ENCODE measurements at regions not wholly inside any gene's neighbourhood (a gene's known extent, or its start where the extent isn't known, plus 50 kb on each side); places are given as distances from the start of the nearest gene placed in this dataset.
A peak's percentile ranks its signal among the peaks of the same experiment; 100 is the strongest.

DNA sequence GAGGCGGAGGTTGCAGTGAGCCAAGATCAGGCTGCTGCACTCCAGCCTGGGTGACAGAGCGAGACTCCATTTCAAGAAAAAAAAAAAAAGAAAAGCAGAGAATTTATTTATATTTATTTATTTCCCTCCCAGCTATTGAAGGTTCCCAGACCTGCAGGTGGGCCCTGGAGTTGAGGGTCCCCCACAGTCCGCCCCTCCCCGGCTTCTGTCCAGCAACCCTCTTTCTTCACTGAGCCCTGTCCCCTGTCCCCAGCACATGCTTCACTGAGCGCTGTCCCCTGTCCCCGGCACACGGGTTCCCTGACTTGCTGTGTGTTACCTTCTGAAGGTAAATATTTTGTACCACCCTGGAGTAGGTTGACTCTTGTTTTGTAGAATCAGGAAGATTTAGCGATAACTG, 301.7 kb upstream of the PITRM1 start:
- H3K9me3 ChIP-seq (replicated peaks): no peaks in the 10 kb centered on the region
- H3K4me1 ChIP-seq: peaks cover 5% of the 10 kb centered on the region; the same call in 1 of the 2 replicates
- H3K27me3 ChIP-seq: no peaks in the 10 kb centered on the region
- no peaks in the 10 kb centered on the region for H3K36me3 ChIP-seq
- H3K4me3 ChIP-seq: no peak overlapping the region
- no peak for DNase-seq
- no peak overlapping the region for H3K27ac ChIP-seq

GRCh38 chr10:3473271-3473670, 300.7 kb upstream of the PITRM1 start:
- Histone ChIP-seq H3K9me3 (replicated peaks) (no peaks in the 10 kb centered on the region), H3K27ac (no peak overlapping the region), H3K27me3 (no peaks in the 10 kb centered on the region), H3K36me3 (no peaks in the 10 kb centered on the region), H3K4me3 (no peak overlapping the region), H3K4me1 (peaks cover 10% of the 10 kb centered on the region)
- DNase-seq: no peak

- H3K27ac ChIP-seq: no peak overlapping the region
- no peaks in the 10 kb centered on the region for H3K9me3 ChIP-seq (replicated peaks)
- H3K4me1 ChIP-seq: peaks cover 17% of the 10 kb centered on the region
- no peak for DNase-seq
- no peak overlapping the region for H3K4me3 ChIP-seq
- H3K36me3 ChIP-seq: no peaks in the 10 kb centered on the region
- no peaks in the 10 kb centered on the region for H3K27me3 ChIP-seq
These were observed 299.9 kb upstream of the PITRM1 start for GRCh38 chr10:3472287-3473051.

DNA sequence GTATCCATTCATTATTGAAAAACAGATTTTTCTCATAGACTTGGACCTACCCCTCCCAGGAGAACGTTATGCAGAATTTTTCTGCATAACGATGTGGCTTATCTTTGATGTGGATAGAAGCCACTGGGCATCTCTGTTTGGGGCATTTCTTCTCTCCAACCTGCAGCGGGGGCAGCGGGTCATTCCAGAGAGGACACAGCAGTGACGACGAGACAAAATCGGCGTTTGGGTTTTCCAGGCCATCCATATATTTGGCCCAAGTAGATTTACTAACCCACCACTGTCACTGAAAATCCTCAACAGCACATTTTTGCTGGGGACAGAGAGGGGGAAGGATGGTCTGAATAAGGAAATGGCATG, 299.3 kb upstream of the PITRM1 start:
- H3K9me3 ChIP-seq (replicated peaks): no peaks in the 10 kb centered on the region
- H3K4me1 ChIP-seq: peaks cover 20% of the 10 kb centered on the region
- H3K27me3 ChIP-seq: no peaks in the 10 kb centered on the region
- H3K36me3 ChIP-seq: no peaks in the 10 kb centered on the region
- DNase-seq: no peak
- H3K4me3 ChIP-seq: no peak overlapping the region
- H3K27ac ChIP-seq: no peak overlapping the region

- Histone ChIP-seq H3K4me1 (peaks cover 20% of the 10 kb centered on the region), H3K27me3 (no peaks in the 10 kb centered on the region), H3K36me3 (no peaks in the 10 kb centered on the region), H3K4me3 (no peak overlapping the region), H3K9me3 (replicated peaks) (no peaks in the 10 kb centered on the region), H3K27ac (no peak overlapping the region)
- DNase-seq: no peak
These were observed 298.9 kb upstream of the PITRM1 start for GRCh38 chr10:3471472-3471871.

DNA sequence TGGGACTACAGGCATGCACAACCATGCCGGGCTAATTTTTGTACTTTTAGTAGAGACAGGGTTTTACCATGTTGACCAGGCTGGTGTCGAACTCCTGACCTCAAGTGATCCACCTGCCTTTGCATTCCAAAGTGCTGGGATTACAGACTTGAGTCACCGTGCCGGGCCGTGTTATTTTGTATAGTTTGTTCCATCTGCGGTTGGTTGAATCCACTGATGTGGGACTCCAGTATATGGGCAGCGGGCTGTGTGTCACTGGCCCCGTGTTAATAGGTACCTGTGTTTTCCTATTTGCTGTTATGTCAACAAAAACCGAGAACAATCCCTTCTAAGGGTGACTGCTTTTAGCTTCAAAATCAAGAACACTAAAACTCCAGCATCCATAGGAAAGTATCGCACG, 297.6 kb upstream of the PITRM1 start:
- H3K4me3 ChIP-seq: no peak overlapping the region
- peaks cover 20% of the 10 kb centered on the region for H3K4me1 ChIP-seq
- H3K9me3 ChIP-seq (replicated peaks): no peaks in the 10 kb centered on the region
- no peak for DNase-seq
- H3K27me3 ChIP-seq: no peaks in the 10 kb centered on the region
- H3K36me3 ChIP-seq: no peaks in the 10 kb centered on the region
- no peak overlapping the region for H3K27ac ChIP-seq

DNA sequence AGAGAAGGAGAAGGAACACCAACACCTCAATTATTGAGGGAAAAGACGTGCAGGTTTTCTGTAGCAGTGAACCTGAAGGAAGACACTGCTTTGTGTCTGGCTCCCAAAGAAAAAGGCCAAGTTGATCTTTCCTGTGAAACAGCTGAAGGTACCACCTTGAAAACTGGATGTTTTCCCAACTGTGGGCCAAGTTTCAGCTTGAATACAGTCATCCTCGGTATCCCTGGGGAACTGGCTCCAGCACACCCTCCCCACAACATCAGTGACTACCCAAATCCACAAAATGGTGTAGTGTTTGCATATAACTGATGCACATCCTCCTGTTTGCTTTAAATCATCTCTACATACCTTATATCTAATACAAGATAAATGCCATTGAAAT, 297.0 kb upstream of the PITRM1 start:
- H3K36me3 ChIP-seq: no peaks in the 10 kb centered on the region
- no peak for DNase-seq
- no peak overlapping the region for H3K4me3 ChIP-seq
- H3K4me1 ChIP-seq: peaks cover 20% of the 10 kb centered on the region
- H3K27ac ChIP-seq: peak overlapping the region; percentile 29
- no peaks in the 10 kb centered on the region for H3K27me3 ChIP-seq
- no peaks in the 10 kb centered on the region for H3K9me3 ChIP-seq (replicated peaks)

DNA sequence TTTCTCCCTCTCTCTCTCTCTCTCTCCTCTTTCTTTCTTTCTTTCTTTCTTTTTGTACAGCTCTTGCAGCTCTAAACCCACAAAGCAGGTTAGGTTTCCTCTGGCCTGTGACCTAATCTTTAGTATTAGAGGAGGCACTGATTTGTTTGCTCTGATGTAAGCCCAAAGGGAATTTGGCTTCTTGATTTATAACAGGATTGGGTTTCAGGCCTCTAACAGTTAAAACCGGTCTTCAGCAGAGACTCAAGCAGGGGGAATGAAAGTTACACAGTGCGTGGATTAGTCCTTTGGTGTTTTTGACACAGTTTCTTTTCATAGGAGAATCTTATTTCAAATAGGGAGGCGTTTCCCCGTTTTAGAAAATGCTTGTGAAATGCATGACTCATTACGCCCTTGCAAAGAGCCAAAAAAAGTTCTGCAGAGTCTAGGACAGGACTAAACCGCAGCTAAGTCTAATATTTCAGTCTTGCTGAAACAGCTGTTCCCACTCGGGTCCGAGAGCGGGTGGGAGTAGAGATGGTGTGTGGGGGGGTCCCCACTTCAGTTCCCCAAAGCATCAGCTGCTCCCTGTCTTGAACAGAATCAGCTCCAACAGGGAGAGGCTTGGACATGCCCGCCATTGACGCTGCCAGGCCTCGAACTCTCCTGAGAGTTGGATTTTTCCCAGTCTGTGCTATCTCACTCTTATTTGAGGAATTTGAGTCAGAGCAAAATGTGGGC, 296.5 kb upstream of the PITRM1 start:
- Histone ChIP-seq H3K27me3 (no peaks in the 10 kb centered on the region), H3K27ac (peak overlapping the region; percentile 29), H3K36me3 (no peaks in the 10 kb centered on the region), H3K4me1 (peaks cover 20% of the 10 kb centered on the region), H3K4me3 (no peak overlapping the region), H3K9me3 (replicated peaks) (no peaks in the 10 kb centered on the region)
- DNase-seq: peak; percentile 68 to 72

DNA sequence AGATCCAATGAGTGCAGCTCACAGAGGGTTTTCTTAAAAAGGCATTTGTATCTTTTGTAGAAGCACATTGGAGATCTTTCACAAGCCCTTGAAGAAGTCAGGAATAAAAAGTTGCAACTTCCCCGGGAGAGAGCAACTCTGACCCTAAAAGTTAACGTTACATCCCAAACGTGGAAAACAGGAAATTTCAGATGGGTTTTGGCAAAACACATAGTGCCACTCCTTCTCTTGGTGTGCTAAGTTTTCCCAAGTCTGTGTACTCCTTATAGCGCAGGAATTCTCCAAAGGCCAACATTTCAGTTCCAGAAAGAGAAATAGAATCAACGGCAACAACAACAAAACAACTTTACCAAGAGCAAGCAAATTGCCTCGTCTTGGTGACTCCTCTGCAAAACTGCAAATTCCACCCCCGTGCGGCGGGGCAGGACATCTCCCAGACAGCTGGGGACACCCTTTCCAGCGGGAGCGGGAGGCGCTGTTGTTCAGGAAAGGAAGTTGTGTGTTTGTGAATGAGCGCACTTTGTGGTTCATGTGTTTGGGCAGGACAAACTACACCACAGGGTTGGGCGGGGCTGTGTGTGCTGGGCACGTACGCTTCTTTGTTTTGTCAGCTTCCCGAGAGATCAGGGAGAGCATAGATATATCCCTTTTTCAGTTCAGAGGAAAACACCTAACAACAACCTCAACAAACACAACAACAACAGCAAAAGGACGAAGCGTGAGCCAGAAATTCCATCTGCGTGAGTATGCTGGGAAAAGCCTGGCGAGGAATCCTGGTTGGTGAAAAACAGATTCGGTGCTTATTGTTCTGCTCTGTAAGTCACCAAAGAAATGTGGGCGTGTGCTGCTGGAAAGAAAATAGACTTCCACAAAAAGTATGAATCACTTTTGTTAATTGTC, 294.7 kb upstream of the PITRM1 start:
- Histone ChIP-seq H3K4me1 (peaks cover 20% of the 10 kb centered on the region), H3K27ac (no peak overlapping the region; the same call in 1 of the 2 replicates), H3K9me3 (replicated peaks) (no peaks in the 10 kb centered on the region), H3K4me3 (no peak overlapping the region), H3K27me3 (no peaks in the 10 kb centered on the region), H3K36me3 (no peaks in the 10 kb centered on the region)
- peak in 1 of 2 experiments; percentile 1 for DNase-seq

GRCh38 chr10:3465406-3465891, 292.9 kb upstream of the PITRM1 start:
- no peak for DNase-seq
- Histone ChIP-seq H3K4me1 (peaks cover 20% of the 10 kb centered on the region), H3K4me3 (no peak overlapping the region), H3K9me3 (replicated peaks) (no peaks in the 10 kb centered on the region), H3K27me3 (no peaks in the 10 kb centered on the region), H3K27ac (no peak overlapping the region), H3K36me3 (no peaks in the 10 kb centered on the region)

GRCh38 chr10:3464760-3465405, 292.3 kb upstream of the PITRM1 start:
- Histone ChIP-seq H3K9me3 (replicated peaks) (no peaks in the 10 kb centered on the region), H3K4me3 (no peak overlapping the region), H3K4me1 (peaks cover 20% of the 10 kb centered on the region), H3K27me3 (no peaks in the 10 kb centered on the region), H3K27ac (no peak overlapping the region), H3K36me3 (no peaks in the 10 kb centered on the region)
- DNase-seq: no peak

DNA sequence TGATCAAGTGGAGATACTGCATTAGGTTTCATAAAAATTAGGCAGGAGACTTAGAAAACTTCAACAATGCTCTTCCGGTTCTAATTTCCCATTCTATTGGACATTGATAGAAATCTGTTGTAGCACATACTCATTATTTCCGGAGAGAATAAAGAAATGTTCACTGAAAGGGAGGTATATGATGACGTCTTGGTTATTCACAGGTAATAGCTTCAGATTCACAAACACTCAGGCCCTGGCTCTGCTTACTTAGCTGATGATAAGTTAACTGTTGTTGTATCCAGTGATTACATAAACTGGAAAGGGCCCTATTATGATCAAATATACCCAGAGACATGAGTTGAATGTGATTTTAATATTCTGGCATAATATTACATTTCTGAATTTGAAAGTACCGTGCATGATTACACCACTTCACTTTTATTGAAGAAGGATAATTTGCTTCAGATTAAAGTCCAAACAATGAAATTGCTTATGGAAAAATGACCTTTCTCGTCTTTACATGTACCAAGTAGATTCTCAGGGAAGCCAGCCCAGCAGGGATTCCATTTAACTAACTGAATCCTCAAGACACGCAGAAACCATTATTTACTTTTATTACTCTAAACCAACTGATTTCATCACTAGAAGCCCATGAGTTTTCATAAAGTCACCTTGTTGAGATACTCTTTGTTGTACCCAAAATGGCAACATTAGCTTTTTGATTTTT, 288.0 kb upstream of the PITRM1 start:
- Histone ChIP-seq H3K27ac (no peak overlapping the region), H3K36me3 (no peaks in the 10 kb centered on the region), H3K9me3 (replicated peaks) (no peaks in the 10 kb centered on the region), H3K4me3 (no peak overlapping the region), H3K27me3 (no peaks in the 10 kb centered on the region), H3K4me1 (no peaks in the 10 kb centered on the region)
- no peak for DNase-seq

GRCh38 chr10:3455385-3456334, 283.1 kb upstream of the PITRM1 start:
- H3K36me3 ChIP-seq: no peaks in the 10 kb centered on the region

More at GRCh38 chr10:3455385-3456334, 283.1 kb upstream of the PITRM1 start:
- no peaks in the 10 kb centered on the region for H3K9me3 ChIP-seq (replicated peaks)
- H3K27ac ChIP-seq: no peak overlapping the region
- no peaks in the 10 kb centered on the region for H3K27me3 ChIP-seq
- DNase-seq: no peak
- no peaks in the 10 kb centered on the region for H3K4me1 ChIP-seq
- no peak overlapping the region for H3K4me3 ChIP-seq

Measured in SJCRH30 (cell line).